ENCODE measurements at regions not wholly inside any gene's neighbourhood (a gene's known extent, or its start where the extent isn't known, plus 50 kb on each side); places are given as distances from the start of the nearest gene placed in this dataset.

- H3K4me1 ChIP-seq: no peaks in the 10 kb centered on the region
- no peaks in the 10 kb centered on the region for H3K36me3 ChIP-seq
- H3K4me3 ChIP-seq: no peak overlapping the region
- intact Hi-C loops (cut with DNase I): no loop called here
- no peaks in the 10 kb centered on the region for H3K27me3 ChIP-seq
- ATAC-seq (no peak), FAIRE-seq (no peak), DNase-seq (no peak)
- no peak overlapping the region for H3K27ac ChIP-seq
- WGBS, 2 donors: 62 to 66% methylated on average over 2 of the region's 2 CpGs
- no peaks in the 10 kb centered on the region for H3K9me3 ChIP-seq
- TF ChIP-seq CTCF (IDR thresholded peaks at IDR 0.05): no peak
Measured at GRCh38 chr9:80560976-80561375, 989.2 kb downstream of the TLE4 start.

GRCh38 chr9:80557256-80557655, 985.5 kb downstream of the TLE4 start:
- DNase-seq (no peak), ATAC-seq (no peak), FAIRE-seq (no peak)
- no peaks in the 10 kb centered on the region for H3K27me3 ChIP-seq
- H3K36me3 ChIP-seq: no peaks in the 10 kb centered on the region
- WGBS, 2 donors: 88 to 93% methylated on average over 1 of the region's 1 CpG
- no peaks in the 10 kb centered on the region for H3K4me1 ChIP-seq
- no peak overlapping the region for H3K4me3 ChIP-seq
- no peaks in the 10 kb centered on the region for H3K9me3 ChIP-seq
- TF ChIP-seq CTCF (IDR thresholded peaks at IDR 0.05): no peak
- intact Hi-C loops (cut with DNase I): no loop called here
- no peak overlapping the region for H3K27ac ChIP-seq

GRCh38 chr9:80556631-80557030, 984.9 kb downstream of the TLE4 start:
- no peaks in the 10 kb centered on the region for H3K9me3 ChIP-seq
- DNase-seq (no peak), ATAC-seq (no peak), FAIRE-seq (no peak)
- no peak for TF ChIP-seq CTCF (IDR thresholded peaks at IDR 0.05)
- intact Hi-C loops (cut with DNase I): no loop called here
- no peaks in the 10 kb centered on the region for H3K36me3 ChIP-seq
- H3K27ac ChIP-seq: no peak overlapping the region
- H3K4me3 ChIP-seq: no peak overlapping the region
- H3K4me1 ChIP-seq: no peaks in the 10 kb centered on the region
- H3K27me3 ChIP-seq: no peaks in the 10 kb centered on the region

- Histone ChIP-seq H3K36me3 (no peaks in the 10 kb centered on the region), H3K27me3 (no peaks in the 10 kb centered on the region), H3K4me1 (no peaks in the 10 kb centered on the region), H3K27ac (no peak overlapping the region), H3K9me3 (no peaks in the 10 kb centered on the region), H3K4me3 (no peak overlapping the region)
- FAIRE-seq (no peak), ATAC-seq (no peak), DNase-seq (no peak)
- TF ChIP-seq CTCF (IDR thresholded peaks at IDR 0.05): no peak
- intact Hi-C loops (cut with DNase I): no loop called here
- WGBS, 2 donors: 53 to 71% methylated on average over 2 of the region's 2 CpGs
Measured at GRCh38 chr9:80555782-80556325, 984.1 kb downstream of the TLE4 start.

GRCh38 chr9:80554856-80555255, 983.1 kb downstream of the TLE4 start:
- ATAC-seq (no peak), FAIRE-seq (no peak), DNase-seq (no peak)
- no peaks in the 10 kb centered on the region for H3K36me3 ChIP-seq
- no peak for TF ChIP-seq CTCF (IDR thresholded peaks at IDR 0.05)
- no peak overlapping the region for H3K4me3 ChIP-seq
- intact Hi-C loops (cut with DNase I): no loop called here
- no peaks in the 10 kb centered on the region for H3K27me3 ChIP-seq
- no peaks in the 10 kb centered on the region for H3K4me1 ChIP-seq
- no peak overlapping the region for H3K27ac ChIP-seq
- H3K9me3 ChIP-seq: no peaks in the 10 kb centered on the region

Measured in pancreas (tissue), 10 donors.